Activated T-cell treated with anti-CD3 and anti-CD28 coated beads, Interleukin-2, amount 50 U/mL, for 4 hours (primary cell): ENCODE measurements at regions not wholly inside any gene's neighbourhood (a gene's known extent, or its start where the extent isn't known, plus 50 kb on each side); places are given as distances from the start of the nearest gene placed in this dataset.

ENCODE experiments used
- ATAC-seq, 2 donors: fragments of 200-7000 bp; cut with Tn5 transposase; one replicate each; pipeline ENCODE4 v1.10.0; 2021
- DNase-seq: peaks from one replicate; pipeline ENCODE4 v3.0.0-alpha.2; 2020
- H3K27me3 Mint-ChIP-seq: one replicate; pipeline ENCODE4 v1.8.0; 2021; ENCODE audit warnings: low read depth, mixed read lengths
- H3K36me3 Mint-ChIP-seq: one replicate; pipeline ENCODE4 v1.8.0; 2022; ENCODE audit warnings: mixed read lengths; ENCODE audit not compliant: insufficient read depth
- H3K4me1 Mint-ChIP-seq: one replicate; pipeline ENCODE4 v1.8.0; 2021; ENCODE audit warnings: low read depth, mixed read lengths
- H3K4me3 Mint-ChIP-seq: one replicate; pipeline ENCODE4 v1.8.0; 2021; ENCODE audit warnings: mild to moderate bottlenecking, moderate library complexity, mixed read lengths
- H3K9me3 Mint-ChIP-seq: one replicate; pipeline ENCODE4 v1.8.0; 2021; ENCODE audit warnings: mixed read lengths

GRCh38 chr20:4559906-4560305, 126.3 kb upstream of the PRNP start:
- ATAC-seq: no peak
- Mint-ChIP-seq H3K4me3 (no peak overlapping the region), H3K27me3 (peaks cover 48% of the 10 kb centered on the region), H3K9me3 (peaks cover 5% of the 10 kb centered on the region), H3K4me1 (no peaks in the 10 kb centered on the region), H3K36me3 (no peaks in the 10 kb centered on the region)
- DNase-seq: no peak

GRCh38 chr20:4559106-4559505, 127.2 kb upstream of the PRNP start:
- Mint-ChIP-seq H3K4me1 (no peaks in the 10 kb centered on the region), H3K27me3 (peaks cover 46% of the 10 kb centered on the region), H3K9me3 (no peaks in the 10 kb centered on the region), H3K4me3 (no peak overlapping the region), H3K36me3 (no peaks in the 10 kb centered on the region)
- DNase-seq (no peak), ATAC-seq (no peak)

GRCh38 chr20:4556781-4557180, 129.5 kb upstream of the PRNP start:
- peaks cover 40% of the 10 kb centered on the region for H3K27me3 Mint-ChIP-seq
- H3K9me3 Mint-ChIP-seq: no peaks in the 10 kb centered on the region
- DNase-seq (no peak), ATAC-seq (no peak)
- H3K36me3 Mint-ChIP-seq: no peaks in the 10 kb centered on the region
- H3K4me3 Mint-ChIP-seq: no peak overlapping the region
- no peaks in the 10 kb centered on the region for H3K4me1 Mint-ChIP-seq

GRCh38 chr20:4555188-4555890, 130.9 kb upstream of the PRNP start:
- no peaks in the 10 kb centered on the region for H3K4me1 Mint-ChIP-seq
- no peak overlapping the region for H3K4me3 Mint-ChIP-seq
- ATAC-seq: no peak
- peaks cover 44% of the 10 kb centered on the region for H3K27me3 Mint-ChIP-seq
- no peaks in the 10 kb centered on the region for H3K36me3 Mint-ChIP-seq
- no peaks in the 10 kb centered on the region for H3K9me3 Mint-ChIP-seq
- no peak for DNase-seq

GRCh38 chr20:4554346-4554745, 131.9 kb upstream of the PRNP start:
- H3K36me3 Mint-ChIP-seq: no peaks in the 10 kb centered on the region
- no peak for DNase-seq
- H3K27me3 Mint-ChIP-seq: peaks cover 46% of the 10 kb centered on the region
- H3K9me3 Mint-ChIP-seq: peaks cover 1% of the 10 kb centered on the region
- no peak for ATAC-seq
- H3K4me1 Mint-ChIP-seq: no peaks in the 10 kb centered on the region
- H3K4me3 Mint-ChIP-seq: no peak overlapping the region

GRCh38 chr20:4552075-4552640, 134.1 kb upstream of the PRNP start:
- ATAC-seq: no peak
- DNase-seq: no peak
- peaks cover 7% of the 10 kb centered on the region for H3K9me3 Mint-ChIP-seq
- no peak overlapping the region for H3K4me3 Mint-ChIP-seq
- H3K36me3 Mint-ChIP-seq: no peaks in the 10 kb centered on the region
- H3K27me3 Mint-ChIP-seq: peaks cover 41% of the 10 kb centered on the region
- H3K4me1 Mint-ChIP-seq: no peaks in the 10 kb centered on the region

GRCh38 chr20:4550740-4551139, 135.5 kb upstream of the PRNP start:
- no peak for DNase-seq
- peaks cover 44% of the 10 kb centered on the region for H3K27me3 Mint-ChIP-seq
- no peak overlapping the region for H3K4me3 Mint-ChIP-seq

GRCh38 chr20:4549711-4550259, 136.5 kb upstream of the PRNP start:
- no peaks in the 10 kb centered on the region for H3K36me3 Mint-ChIP-seq
- peaks cover 7% of the 10 kb centered on the region for H3K9me3 Mint-ChIP-seq
- H3K4me3 Mint-ChIP-seq: no peak overlapping the region
- no peak for DNase-seq
- peaks cover 41% of the 10 kb centered on the region for H3K27me3 Mint-ChIP-seq
- ATAC-seq: no peak
- no peaks in the 10 kb centered on the region for H3K4me1 Mint-ChIP-seq

More at GRCh38 chr20:4550740-4551139, 135.5 kb upstream of the PRNP start:
- Mint-ChIP-seq H3K4me1 (no peaks in the 10 kb centered on the region), H3K36me3 (no peaks in the 10 kb centered on the region), H3K9me3 (peaks cover 7% of the 10 kb centered on the region)
- no peak for ATAC-seq

- Mint-ChIP-seq H3K4me3 (no peak overlapping the region), H3K9me3 (peaks cover 7% of the 10 kb centered on the region), H3K36me3 (no peaks in the 10 kb centered on the region), H3K4me1 (no peaks in the 10 kb centered on the region), H3K27me3 (peaks cover 48% of the 10 kb centered on the region)
- DNase-seq (no peak), ATAC-seq (no peak)
These were observed 137.7 kb upstream of the PRNP start for GRCh38 chr20:4548552-4548951.

- no peak for DNase-seq
- Mint-ChIP-seq H3K4me3 (no peak overlapping the region), H3K9me3 (peaks cover 7% of the 10 kb centered on the region), H3K4me1 (no peaks in the 10 kb centered on the region), H3K27me3 (peaks cover 48% of the 10 kb centered on the region), H3K36me3 (no peaks in the 10 kb centered on the region)
- no peak for ATAC-seq
These were observed 139.5 kb upstream of the PRNP start for GRCh38 chr20:4546786-4547185.

- ATAC-seq (no peak), DNase-seq (no peak)
- no peaks in the 10 kb centered on the region for H3K4me1 Mint-ChIP-seq
- peaks cover 45% of the 10 kb centered on the region for H3K27me3 Mint-ChIP-seq
- peaks cover 7% of the 10 kb centered on the region for H3K9me3 Mint-ChIP-seq
- no peak overlapping the region for H3K4me3 Mint-ChIP-seq
- no peaks in the 10 kb centered on the region for H3K36me3 Mint-ChIP-seq
These were observed 139.9 kb upstream of the PRNP start for GRCh38 chr20:4546342-4546741.

GRCh38 chr20:4545526-4545925, 140.7 kb upstream of the PRNP start:
- ATAC-seq (no peak), DNase-seq (no peak)
- Mint-ChIP-seq H3K36me3 (no peaks in the 10 kb centered on the region), H3K4me1 (no peaks in the 10 kb centered on the region), H3K27me3 (peaks cover 42% of the 10 kb centered on the region), H3K9me3 (peaks cover 7% of the 10 kb centered on the region), H3K4me3 (no peak overlapping the region)

- DNase-seq: no peak
- no peaks in the 10 kb centered on the region for H3K4me1 Mint-ChIP-seq
- no peak for ATAC-seq
- peaks cover 7% of the 10 kb centered on the region for H3K9me3 Mint-ChIP-seq
- peaks cover 37% of the 10 kb centered on the region for H3K27me3 Mint-ChIP-seq
- no peaks in the 10 kb centered on the region for H3K36me3 Mint-ChIP-seq
- no peak overlapping the region for H3K4me3 Mint-ChIP-seq
These were observed 141.5 kb upstream of the PRNP start for GRCh38 chr20:4544765-4545164.

GRCh38 chr20:4542270-4542669, 144.0 kb upstream of the PRNP start:
- no peak for DNase-seq
- Mint-ChIP-seq H3K4me1 (no peaks in the 10 kb centered on the region), H3K4me3 (no peak overlapping the region), H3K36me3 (no peaks in the 10 kb centered on the region), H3K27me3 (peaks cover 39% of the 10 kb centered on the region), H3K9me3 (no peaks in the 10 kb centered on the region)
- ATAC-seq: no peak

- Mint-ChIP-seq H3K27me3 (peaks cover 32% of the 10 kb centered on the region), H3K4me3 (no peak overlapping the region), H3K9me3 (peaks cover 4% of the 10 kb centered on the region), H3K4me1 (no peaks in the 10 kb centered on the region), H3K36me3 (no peaks in the 10 kb centered on the region)
- DNase-seq (no peak), ATAC-seq (no peak)
These were observed 151.9 kb upstream of the PRNP start for GRCh38 chr20:4534315-4534714.
